Activated gamma-delta T cell treated with anti-CD3 and anti-CD28 coated beads, Interleukin-2, amount 50 U/mL, for 16 hours (primary cell): ENCODE measurements at regions not wholly inside any gene's neighbourhood (a gene's known extent, or its start where the extent isn't known, plus 50 kb on each side); places are given as distances from the start of the nearest gene placed in this dataset.

Experiments
- DNase-seq: peaks from one replicate; pipeline ENCODE4 v3.0.0-alpha.2; 2020; ENCODE audit warnings: low read depth

GRCh38 chr1:229064320-229065168 is 206.4 kb upstream of the RAB4A start:
- no peak for DNase-seq

- DNase-seq, result no peak
These were observed 205.3 kb upstream of the RAB4A start for GRCh38 chr1:229065613-229066012.

GRCh38 chr1:229066591-229066990 is 204.3 kb upstream of the RAB4A start:
- DNase-seq, result no peak

- no peak for DNase-seq
These were observed 203.4 kb upstream of the RAB4A start for GRCh38 chr1:229067546-229067945.

DNA sequence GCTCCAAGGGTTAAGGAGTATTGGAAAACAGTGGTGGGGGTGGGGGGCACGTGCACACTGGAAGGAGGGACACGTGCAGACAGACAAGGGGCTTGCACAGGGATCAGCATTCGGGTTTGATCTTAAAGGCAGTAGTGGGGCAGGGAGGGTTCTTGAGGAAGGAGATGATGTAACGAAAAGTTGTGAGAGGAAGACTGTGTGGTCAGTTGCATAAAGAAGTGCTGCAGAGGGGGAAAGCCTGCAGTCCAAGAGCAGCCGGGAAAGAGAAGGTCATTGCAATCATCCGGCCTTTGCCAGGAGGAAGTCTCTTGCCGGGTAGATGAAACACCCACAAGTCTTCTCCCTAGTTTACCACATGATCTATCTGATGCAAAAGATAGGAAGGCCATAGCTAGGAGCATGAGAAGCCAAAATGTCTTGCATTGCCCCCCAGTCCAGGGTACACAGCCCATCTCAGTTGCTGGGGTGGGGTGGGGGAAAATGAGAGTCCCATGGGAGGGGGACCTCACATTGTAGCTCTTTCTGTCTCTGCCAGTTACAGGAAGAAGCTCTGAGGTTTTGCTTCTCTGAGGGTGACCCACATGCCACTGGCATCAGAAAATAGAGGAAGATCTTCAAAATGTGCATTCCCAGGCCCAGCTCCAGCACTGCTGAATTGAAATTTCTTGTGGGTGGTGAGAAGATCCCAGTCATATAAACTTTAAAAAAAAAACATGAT is 202.5 kb upstream of the RAB4A start:
- no peak for DNase-seq

DNA sequence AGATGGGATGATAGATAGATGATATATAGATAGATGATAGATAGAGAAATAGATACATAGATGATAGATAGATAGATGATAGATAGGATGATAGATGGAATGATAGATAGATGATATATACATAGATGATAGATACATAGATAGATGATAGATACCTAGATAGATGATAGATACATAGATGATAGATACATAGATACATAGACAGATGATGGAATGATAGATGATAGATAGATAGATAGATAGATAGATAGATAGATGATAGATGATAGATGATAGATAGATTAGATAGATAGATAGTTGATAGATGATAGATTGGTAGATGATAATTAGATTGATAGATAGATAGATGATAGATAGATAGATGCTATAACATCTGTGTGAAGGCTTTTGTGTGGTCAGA is 201.7 kb upstream of the RAB4A start:
- DNase-seq, result no peak

DNA sequence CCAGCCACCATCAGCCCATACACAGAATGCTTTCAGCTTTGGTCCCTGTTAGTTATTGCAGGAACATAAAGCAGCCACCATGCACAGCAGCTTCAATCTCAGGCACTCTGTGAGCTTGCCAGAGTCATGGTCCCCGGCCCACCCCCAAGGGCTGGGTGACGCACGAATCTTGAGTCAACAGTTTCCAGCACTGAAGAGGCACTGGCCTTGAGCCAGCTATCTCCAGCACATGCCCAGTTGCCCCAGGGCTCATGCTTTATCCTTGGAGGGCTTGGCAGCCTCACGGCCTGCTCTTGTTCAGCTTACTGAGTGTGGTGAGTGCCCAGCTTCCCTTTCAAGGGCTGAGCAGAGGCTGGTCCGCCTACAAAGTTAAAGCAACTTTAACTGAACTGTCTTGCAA is 200.7 kb upstream of the RAB4A start:
- DNase-seq, result no peak

DNA sequence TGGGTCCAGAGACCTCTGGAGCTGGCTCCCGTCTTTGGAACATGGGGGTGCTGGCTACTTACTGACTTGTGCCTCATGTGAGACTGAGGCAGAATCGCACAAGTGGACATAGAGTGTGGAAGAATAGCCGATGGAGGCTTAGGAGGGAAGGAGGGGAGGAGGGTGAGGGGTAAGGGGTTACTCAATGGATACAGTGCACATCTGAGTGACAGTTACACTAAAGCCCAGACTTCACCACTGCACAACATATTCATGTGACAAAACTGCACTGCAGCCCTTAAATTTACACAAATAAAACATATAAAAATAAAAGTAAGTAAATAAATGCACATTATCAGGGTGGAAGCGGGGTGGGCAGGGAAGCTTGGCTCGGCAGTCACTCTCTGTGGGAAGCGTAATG is 197.7 kb upstream of the RAB4A start:
- no peak for DNase-seq

DNA sequence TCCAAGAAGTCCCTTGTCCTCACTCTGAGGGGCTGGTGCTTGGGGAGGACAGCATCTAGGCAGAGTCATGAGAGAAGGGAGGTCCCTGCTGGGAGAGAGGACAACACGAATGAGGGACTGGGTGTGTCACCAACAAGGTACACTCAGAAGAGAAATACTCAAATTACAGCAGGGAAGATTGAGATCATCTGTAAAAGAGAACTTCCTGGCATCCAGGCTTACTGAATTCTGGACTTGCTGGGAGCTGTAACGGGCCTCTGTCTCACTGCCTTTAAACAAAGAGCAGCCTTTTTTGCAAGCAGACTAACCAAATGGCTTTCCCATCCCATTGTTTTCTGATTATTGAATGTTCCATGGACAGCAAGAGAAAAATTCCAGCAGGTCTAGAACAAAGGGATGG is 195.7 kb upstream of the RAB4A start:
- no peak for DNase-seq

GRCh38 chr1:229075716-229076115 is 195.2 kb upstream of the RAB4A start:
- DNase-seq, result no peak

DNA sequence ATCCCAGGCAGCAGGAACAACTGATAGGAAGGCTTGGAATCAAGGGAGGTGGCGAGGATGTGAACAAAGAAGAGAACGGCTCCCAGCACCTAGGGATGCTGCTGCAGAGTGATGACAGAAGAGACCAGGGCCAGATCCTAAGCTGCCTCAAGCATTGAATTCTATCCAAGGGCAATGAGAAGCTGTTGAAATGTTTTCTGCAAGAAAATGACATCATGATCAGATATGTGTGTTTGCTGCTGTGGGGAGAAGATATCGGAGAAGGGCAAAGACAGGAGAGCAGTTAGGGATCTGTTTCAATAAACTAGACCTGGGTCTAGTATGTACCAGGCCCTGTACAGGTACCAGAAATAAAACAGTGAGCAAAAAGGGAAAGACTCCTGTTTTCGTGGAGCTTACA is 194.7 kb upstream of the RAB4A start:
- no peak for DNase-seq

DNA sequence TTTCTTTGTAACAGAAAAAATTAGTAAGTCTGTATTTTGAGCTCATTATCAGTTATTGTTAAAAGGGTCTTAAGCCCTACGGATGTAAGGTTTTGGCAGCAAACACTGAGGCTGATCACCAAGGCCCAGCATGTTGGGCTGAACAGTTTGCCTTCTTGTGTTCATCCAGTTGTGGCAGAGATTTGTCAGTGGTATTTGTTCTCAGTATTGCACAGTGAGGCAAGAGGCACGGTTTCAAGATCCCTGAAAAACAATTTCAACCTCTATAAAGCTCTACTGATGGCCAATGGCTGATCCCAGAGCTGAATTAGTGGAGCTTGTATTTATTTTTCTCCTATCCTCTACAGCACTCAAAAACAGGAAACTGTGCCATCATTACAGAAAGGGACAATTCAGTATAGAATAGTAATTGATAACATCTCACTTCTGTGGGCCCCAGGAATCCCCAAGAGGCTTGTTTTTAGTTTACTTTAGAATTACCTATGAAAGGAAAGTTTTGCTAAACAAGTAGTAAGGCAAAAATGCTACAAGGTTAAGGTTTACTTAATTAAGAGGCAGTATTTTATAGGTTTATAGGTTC is 191.8 kb upstream of the RAB4A start:
- no peak for DNase-seq

DNA sequence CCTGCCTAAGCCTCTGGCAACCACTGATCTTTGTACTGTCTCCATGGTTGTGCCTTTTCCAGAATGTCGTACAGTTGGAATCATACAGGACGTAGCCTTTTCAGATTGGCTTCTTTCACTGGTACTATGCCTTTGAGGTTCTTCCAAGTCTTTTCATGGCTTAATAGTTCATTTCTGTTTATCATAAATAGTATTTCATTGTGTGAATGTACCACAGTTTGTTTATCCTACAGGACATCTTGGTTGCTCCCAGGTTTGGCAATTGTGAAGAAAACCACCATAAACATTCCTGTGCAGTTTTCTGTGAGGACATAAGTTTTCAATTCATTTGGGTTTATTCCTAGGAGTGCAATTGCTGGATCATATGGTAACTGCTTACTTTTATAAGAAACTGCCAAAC is 190.6 kb upstream of the RAB4A start:
- no peak for DNase-seq

DNA sequence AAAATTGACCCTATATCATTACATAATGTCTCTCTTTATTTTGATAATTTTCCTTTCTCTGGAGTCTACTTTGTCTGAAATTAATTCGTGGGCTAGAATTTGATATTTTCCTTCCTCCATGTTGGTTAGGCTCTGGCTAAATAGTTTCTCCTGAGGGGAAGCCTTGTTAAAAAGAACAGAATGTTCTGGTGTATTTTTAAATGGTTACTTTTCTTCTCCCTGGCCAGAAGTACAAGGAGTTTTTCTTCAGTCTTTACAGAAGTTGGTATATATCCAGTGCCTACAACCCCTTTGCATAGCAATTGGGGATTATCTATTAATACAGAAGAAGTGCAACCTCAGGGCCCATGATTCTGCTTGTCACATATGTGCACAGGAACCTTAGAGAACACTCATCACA is 185.6 kb upstream of the RAB4A start:
- DNase-seq, result no peak

- no peak for DNase-seq
These were observed 184.8 kb upstream of the RAB4A start for GRCh38 chr1:229086091-229086490.

GRCh38 chr1:229086686-229087085 is 184.2 kb upstream of the RAB4A start:
- DNase-seq, result no peak

GRCh38 chr1:229087339-229087738 is 183.6 kb upstream of the RAB4A start:
- DNase-seq, result no peak

GRCh38 chr1:229087906-229088305 is 183.0 kb upstream of the RAB4A start:
- no peak for DNase-seq

DNA sequence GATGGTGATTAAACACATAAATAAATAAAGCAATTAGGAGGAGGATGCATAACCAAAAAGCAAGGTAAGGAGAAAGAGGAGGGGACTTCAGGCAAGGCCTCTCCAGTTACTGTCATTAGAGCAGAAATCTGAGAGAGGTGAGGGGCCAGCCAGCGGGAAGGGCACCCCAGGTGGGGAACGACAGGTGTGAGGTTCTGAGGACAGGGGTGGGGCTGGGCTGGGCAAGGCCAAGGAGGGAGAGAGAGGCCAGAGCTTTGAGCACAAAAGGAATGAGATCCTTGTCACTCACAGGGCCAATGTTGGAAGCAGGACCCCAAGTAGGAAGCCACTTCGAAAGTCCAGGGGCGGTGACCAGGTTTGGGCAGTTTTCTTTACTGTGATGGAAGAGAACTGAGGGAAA is 182.2 kb upstream of the RAB4A start:
- DNase-seq, result no peak

DNA sequence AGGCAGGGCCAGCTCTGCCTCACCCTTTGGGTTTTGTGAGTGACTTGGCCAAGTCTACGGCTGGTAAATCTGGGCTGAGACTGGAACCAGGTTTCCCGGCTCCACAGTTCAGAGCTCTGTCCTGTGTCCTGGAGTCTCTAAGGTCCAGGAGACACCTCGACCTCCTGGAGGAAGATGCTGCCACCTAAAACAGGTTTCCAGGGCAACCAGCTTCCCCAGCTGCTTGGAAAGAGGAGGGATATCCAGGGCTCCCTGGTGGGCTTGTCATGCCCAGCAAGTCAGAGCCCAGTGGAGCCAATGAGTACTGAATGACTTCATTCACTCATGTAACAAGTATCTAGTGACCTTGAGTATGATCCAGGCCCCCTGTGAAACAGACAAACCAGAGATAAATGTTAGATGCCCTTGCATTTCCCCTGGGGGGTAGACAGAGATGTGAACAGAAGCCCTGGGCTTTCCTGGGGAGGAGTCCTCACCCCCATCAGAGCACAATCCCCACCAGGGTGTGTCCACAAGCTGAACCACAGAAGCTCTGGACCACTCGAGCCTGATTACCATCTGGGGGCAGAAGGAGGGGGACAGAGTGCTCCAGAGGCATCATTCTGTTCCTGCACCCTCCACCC is 181.2 kb upstream of the RAB4A start:
- DNase-seq, result no peak

DNA sequence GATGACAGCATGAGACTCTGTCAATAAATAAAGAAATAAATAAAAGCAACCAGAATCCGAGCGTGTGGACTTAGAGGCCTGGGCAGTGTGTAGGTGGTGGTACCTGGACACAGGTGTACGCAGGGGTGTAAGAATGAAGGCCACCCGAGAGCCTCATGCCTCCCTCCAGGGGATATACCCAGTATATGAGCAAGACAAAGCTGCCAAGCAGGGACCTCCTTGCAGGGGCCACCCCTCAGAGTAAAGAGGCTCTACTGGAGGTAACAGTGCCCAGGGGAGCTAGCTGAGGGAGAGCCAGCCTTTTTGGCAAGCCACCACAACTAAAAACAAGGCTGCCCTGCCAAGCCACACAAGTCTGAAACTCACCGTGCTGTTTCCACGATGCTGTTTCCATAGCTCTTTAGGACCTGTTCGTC is 179.2 kb upstream of the RAB4A start:
- no peak for DNase-seq

DNA sequence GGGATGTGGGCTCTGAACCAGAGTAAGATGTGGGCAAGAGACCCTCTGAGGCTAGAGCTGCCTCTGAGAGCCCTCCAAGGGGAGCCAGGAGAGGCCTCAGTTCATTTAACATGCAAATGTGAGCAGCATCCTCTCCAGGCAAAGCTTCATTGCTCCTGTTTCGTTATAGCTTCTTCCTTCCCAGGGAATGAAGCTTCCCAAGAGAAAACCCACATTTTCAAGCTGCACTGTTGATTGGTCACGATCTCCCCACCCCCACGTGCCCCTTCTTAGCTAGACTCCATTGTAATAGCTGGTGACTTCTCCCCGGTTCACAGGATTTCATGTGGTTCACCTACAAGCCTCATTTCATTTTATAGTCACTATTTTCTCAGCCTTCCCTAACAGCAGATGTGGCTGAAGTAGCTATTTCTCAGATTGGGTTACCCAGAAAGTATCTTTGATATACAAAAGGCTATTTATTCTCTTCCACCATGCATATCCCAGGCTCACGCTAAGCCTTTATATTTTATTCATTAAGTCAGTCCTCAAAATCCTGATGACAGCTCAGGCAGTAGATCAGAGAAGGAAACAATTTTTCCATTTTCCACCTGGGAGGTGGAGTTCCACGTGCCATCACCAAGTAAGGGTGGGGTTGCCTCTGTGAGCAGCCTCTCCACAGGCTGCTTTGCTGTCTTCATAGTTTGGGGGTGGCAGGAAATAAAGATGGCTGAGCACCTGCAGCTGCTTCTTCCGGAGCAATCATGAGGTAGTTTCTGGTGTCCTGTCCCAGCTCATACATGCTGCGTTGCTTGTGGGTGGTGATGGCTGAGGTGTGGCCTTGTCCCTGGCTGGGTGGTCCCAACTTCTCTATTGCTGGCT is 178.3 kb upstream of the RAB4A start:
- no peak for DNase-seq
